ENCODE measurements at regions not wholly inside any gene's neighbourhood (a gene's known extent, or its start where the extent isn't known, plus 50 kb on each side); places are given as distances from the start of the nearest gene placed in this dataset.
A peak's percentile ranks its signal among the peaks of the same experiment; 100 is the strongest.

- ATAC-seq (no peak), DNase-seq (no peak)
- Mint-ChIP-seq H3K27me3 (ENCODE audit: low read depth) (no peaks in the 10 kb centered on the region), H3K9me3 (no peaks in the 10 kb centered on the region), H3K4me3 (no peak overlapping the region), H3K4me1 (ENCODE audit: low read depth) (no peaks in the 10 kb centered on the region), H3K36me3 (ENCODE audit: insufficient read depth) (no peaks in the 10 kb centered on the region)
These were observed 62.4 kb upstream of the TNP1 start for GRCh38 chr2:216922175-216922780.

- ATAC-seq (no peak), DNase-seq (no peak)
- Mint-ChIP-seq H3K4me3 (no peak overlapping the region), H3K27me3 (ENCODE audit: low read depth) (peaks cover 7% of the 10 kb centered on the region), H3K4me1 (ENCODE audit: low read depth) (no peaks in the 10 kb centered on the region), H3K36me3 (ENCODE audit: insufficient read depth) (no peaks in the 10 kb centered on the region), H3K9me3 (no peaks in the 10 kb centered on the region)
These were observed 61.1 kb upstream of the TNP1 start for GRCh38 chr2:216920937-216921456.

GRCh38 chr2:216920143-216920876 is 60.4 kb upstream of the TNP1 start:
- Mint-ChIP-seq H3K27me3 (ENCODE audit: low read depth) (peaks cover 7% of the 10 kb centered on the region), H3K4me3 (no peak overlapping the region), H3K4me1 (ENCODE audit: low read depth) (no peaks in the 10 kb centered on the region), H3K9me3 (no peaks in the 10 kb centered on the region), H3K36me3 (ENCODE audit: insufficient read depth) (no peaks in the 10 kb centered on the region)
- DNase-seq: no peak
- ATAC-seq: peak in 1 of 2 donors; percentile 23

GRCh38 chr2:216918088-216918680 is 58.3 kb upstream of the TNP1 start:
- Mint-ChIP-seq H3K36me3 (ENCODE audit: insufficient read depth) (no peaks in the 10 kb centered on the region), H3K4me1 (ENCODE audit: low read depth) (no peaks in the 10 kb centered on the region), H3K4me3 (no peak overlapping the region), H3K9me3 (no peaks in the 10 kb centered on the region), H3K27me3 (ENCODE audit: low read depth) (peaks cover 7% of the 10 kb centered on the region)
- ATAC-seq (no peak), DNase-seq (no peak)

- ATAC-seq (no peak), DNase-seq (no peak)
- H3K36me3 Mint-ChIP-seq (ENCODE audit: insufficient read depth): no peaks in the 10 kb centered on the region
- H3K27me3 Mint-ChIP-seq (ENCODE audit: low read depth): peaks cover 7% of the 10 kb centered on the region
- no peaks in the 10 kb centered on the region for H3K9me3 Mint-ChIP-seq
- no peak overlapping the region for H3K4me3 Mint-ChIP-seq
- H3K4me1 Mint-ChIP-seq (ENCODE audit: low read depth): no peaks in the 10 kb centered on the region
These were observed 57.2 kb upstream of the TNP1 start for GRCh38 chr2:216916956-216917650.

GRCh38 chr2:216915557-216916150 is 55.8 kb upstream of the TNP1 start:
- H3K4me3 Mint-ChIP-seq: no peak overlapping the region

GRCh38 chr2:216914491-216914890 is 54.6 kb upstream of the TNP1 start:
- no peaks in the 10 kb centered on the region for H3K4me1 Mint-ChIP-seq (ENCODE audit: low read depth)
- H3K36me3 Mint-ChIP-seq (ENCODE audit: insufficient read depth): no peaks in the 10 kb centered on the region
- no peaks in the 10 kb centered on the region for H3K9me3 Mint-ChIP-seq
- peaks cover 8% of the 10 kb centered on the region for H3K27me3 Mint-ChIP-seq (ENCODE audit: low read depth)
- no peak overlapping the region for H3K4me3 Mint-ChIP-seq
- DNase-seq (no peak), ATAC-seq (no peak)

More at GRCh38 chr2:216915557-216916150, 55.8 kb upstream of the TNP1 start:
- no peaks in the 10 kb centered on the region for H3K4me1 Mint-ChIP-seq (ENCODE audit: low read depth)
- peaks cover 8% of the 10 kb centered on the region for H3K27me3 Mint-ChIP-seq (ENCODE audit: low read depth)
- no peaks in the 10 kb centered on the region for H3K9me3 Mint-ChIP-seq
- no peaks in the 10 kb centered on the region for H3K36me3 Mint-ChIP-seq (ENCODE audit: insufficient read depth)
- DNase-seq (no peak), ATAC-seq (no peak)

- Mint-ChIP-seq H3K9me3 (no peaks in the 10 kb centered on the region), H3K27me3 (ENCODE audit: low read depth) (peaks cover 6% of the 10 kb centered on the region), H3K36me3 (ENCODE audit: insufficient read depth) (no peaks in the 10 kb centered on the region), H3K4me3 (no peak overlapping the region), H3K4me1 (ENCODE audit: low read depth) (no peaks in the 10 kb centered on the region)
- DNase-seq: no peak
- no peak for ATAC-seq
These were observed 52.0 kb upstream of the TNP1 start for GRCh38 chr2:216911886-216912285.

GRCh38 chr2:216911008-216911407 is 51.1 kb upstream of the TNP1 start:
- Mint-ChIP-seq H3K27me3 (ENCODE audit: low read depth) (peaks cover 1% of the 10 kb centered on the region), H3K4me3 (no peak overlapping the region), H3K4me1 (ENCODE audit: low read depth) (no peaks in the 10 kb centered on the region), H3K36me3 (ENCODE audit: insufficient read depth) (no peaks in the 10 kb centered on the region), H3K9me3 (no peaks in the 10 kb centered on the region)
- ATAC-seq (no peak), DNase-seq (no peak)

GRCh38 chr2:216909541-216910210 is 49.8 kb upstream of the TNP1 start:
- DNase-seq: no peak
- Mint-ChIP-seq H3K4me1 (ENCODE audit: low read depth) (no peaks in the 10 kb centered on the region), H3K4me3 (no peak overlapping the region), H3K36me3 (ENCODE audit: insufficient read depth) (no peaks in the 10 kb centered on the region), H3K27me3 (ENCODE audit: low read depth) (peaks cover 1% of the 10 kb centered on the region), H3K9me3 (no peaks in the 10 kb centered on the region)
- ATAC-seq: no peak

All from activated T-cell treated with anti-CD3 and anti-CD28 coated beads, Interleukin-2, amount 50 U/mL, for 4 hours (primary cell).